22Rv1 (cell line): ENCODE measurements at regions not wholly inside any gene's neighbourhood (a gene's known extent, or its start where the extent isn't known, plus 50 kb on each side); places are given as distances from the start of the nearest gene placed in this dataset.

Experiments used
- CTCF ChIP-seq: fragments of 450-650 bp; IDR thresholded peaks from 2 replicates; pipeline ENCODE4 v1.5.1; 2017; ENCODE audit warnings: mild to moderate bottlenecking
- ZFX ChIP-seq: fragments of 450-650 bp; IDR thresholded peaks from 2 replicates; pipeline ENCODE4 v1.6.1; 2017; ENCODE audit warnings: antibody characterized with exemption, borderline replicate concordance

GRCh38 chr16:59161679-59162078 lies 427.6 kb upstream of the GOT2 start:
- TF ChIP-seq CTCF (no peak), ZFX (no peak)
